ENCODE measurements at regions not wholly inside any gene's neighbourhood (a gene's known extent, or its start where the extent isn't known, plus 50 kb on each side); places are given as distances from the start of the nearest gene placed in this dataset.
"Not testable (repeated sequence)": the region's sequence is repeated elsewhere in the genome, so short reads cannot be mapped to it uniquely, and the experiment has no call there.

DNA sequence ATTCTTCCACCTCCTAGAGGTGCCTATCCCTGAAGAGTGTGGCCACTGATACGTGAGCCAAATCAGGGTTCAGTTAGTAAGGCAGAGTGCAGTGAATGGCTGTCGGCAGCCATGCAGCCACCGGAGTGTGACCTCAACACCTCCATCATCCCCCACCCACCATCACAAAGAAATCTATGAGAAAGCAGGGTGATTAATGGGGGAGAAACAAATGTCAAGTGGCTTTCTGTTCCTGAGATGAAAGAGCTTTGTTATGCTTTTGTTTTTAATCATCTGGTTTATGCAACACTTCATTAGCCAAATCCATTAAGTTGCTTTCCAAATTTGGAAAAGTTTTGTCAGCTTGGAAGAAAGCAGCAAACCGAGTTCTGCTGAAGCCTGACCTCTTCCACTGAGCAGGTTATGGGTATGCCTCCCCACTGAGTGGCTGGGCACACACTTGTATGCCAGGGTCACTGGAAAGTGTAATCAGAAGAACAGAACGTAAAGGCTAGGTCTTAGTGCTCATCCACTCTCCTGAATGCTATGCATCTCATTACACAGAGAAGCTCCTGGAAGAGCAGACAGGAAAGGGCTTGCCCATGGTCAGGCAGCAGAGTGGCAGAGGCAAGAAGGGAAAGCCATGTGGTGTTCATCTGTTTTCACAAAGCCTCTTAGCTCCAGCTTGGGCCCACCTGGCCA, 57.1 kb upstream of the ATP1B1 start:
- Histone ChIP-seq H3K27me3 (no peaks in the 10 kb centered on the region), H3K36me3 (no peaks in the 10 kb centered on the region), H3K9me3 (no peaks in the 10 kb centered on the region), H3K4me3 (no peak overlapping the region), H3K4me1 (peaks cover 0 to 59% (median 20%) of the 10 kb centered on the region in 4 donors), H3K27ac (no peak overlapping the region)
- 46 to 79% methylated on average over 2 to 5 of the region's 5 CpGs for WGBS, 2 donors (ENCODE audit: low coverage in 1 of 2)
- TF ChIP-seq POLR2AphosphoS5 (IDR thresholded peaks at IDR 0.05) = no peak
- no peak for TF ChIP-seq EP300 (IDR thresholded peaks at IDR 0.05; ENCODE audit: low read depth)
- TF ChIP-seq POLR2A (IDR thresholded peaks at IDR 0.05) = no peak
- TF ChIP-seq, protein P1, sequence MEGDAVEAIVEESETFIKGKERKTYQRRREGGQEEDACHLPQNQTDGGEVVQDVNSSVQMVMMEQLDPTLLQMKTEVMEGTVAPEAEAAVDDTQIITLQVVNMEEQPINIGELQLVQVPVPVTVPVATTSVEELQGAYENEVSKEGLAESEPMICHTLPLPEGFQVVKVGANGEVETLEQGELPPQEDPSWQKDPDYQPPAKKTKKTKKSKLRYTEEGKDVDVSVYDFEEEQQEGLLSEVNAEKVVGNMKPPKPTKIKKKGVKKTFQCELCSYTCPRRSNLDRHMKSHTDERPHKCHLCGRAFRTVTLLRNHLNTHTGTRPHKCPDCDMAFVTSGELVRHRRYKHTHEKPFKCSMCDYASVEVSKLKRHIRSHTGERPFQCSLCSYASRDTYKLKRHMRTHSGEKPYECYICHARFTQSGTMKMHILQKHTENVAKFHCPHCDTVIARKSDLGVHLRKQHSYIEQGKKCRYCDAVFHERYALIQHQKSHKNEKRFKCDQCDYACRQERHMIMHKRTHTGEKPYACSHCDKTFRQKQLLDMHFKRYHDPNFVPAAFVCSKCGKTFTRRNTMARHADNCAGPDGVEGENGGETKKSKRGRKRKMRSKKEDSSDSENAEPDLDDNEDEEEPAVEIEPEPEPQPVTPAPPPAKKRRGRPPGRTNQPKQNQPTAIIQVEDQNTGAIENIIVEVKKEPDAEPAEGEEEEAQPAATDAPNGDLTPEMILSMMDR (IDR thresholded peaks at IDR 0.05) = no peak
- in situ Hi-C loops (cut with MboI; ENCODE audit: low pct_ligation_motif_present in 1 of 4, low pct_unique_long_range_greater_than_20kb in 1 of 4, low sequenced_read_pairs in 3 of 4) (no loop called here), intact Hi-C loops (cut with DNase I; ENCODE audit: low total_unique reads) (no loop called here)
- DNase-seq = no peak

DNA sequence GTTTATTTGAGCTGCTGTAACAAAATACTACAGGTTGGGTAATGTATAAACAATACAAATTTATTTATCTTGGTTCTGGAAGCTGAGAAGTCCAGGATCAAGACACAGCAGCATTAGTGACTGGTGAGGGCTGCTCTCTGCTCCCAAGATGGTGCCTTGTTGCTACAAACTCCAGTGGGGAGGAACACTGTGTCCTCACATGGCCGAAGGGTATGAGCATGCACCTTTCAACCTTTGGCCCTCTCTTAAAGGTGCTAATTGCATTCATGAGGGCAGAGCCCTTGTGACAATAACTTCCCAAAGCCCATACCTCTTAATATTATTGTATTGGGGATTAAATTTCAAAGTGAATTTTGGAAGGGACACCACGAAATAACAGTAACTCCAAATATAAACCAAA, 55.3 kb upstream of the ATP1B1 start:
- TF ChIP-seq EP300 (IDR thresholded peaks at IDR 0.05; ENCODE audit: low read depth) = no peak
- TF ChIP-seq, protein P1 (IDR thresholded peaks at IDR 0.05) = no peak
- no peak for TF ChIP-seq POLR2A (IDR thresholded peaks at IDR 0.05)
- no peak for TF ChIP-seq POLR2AphosphoS5 (IDR thresholded peaks at IDR 0.05)
- WGBS, 2 donors (ENCODE audit: low coverage in 1 of 2) = 87 to 100% methylated on average over 1 to 2 of the region's 2 CpGs
- H3K4me3 ChIP-seq = no peak overlapping the region
- H3K36me3 ChIP-seq = no peaks in the 10 kb centered on the region
- H3K9me3 ChIP-seq = no peaks in the 10 kb centered on the region
- DNase-seq = peak; percentile 23
- H3K27ac ChIP-seq = peak overlapping the region; percentile 58 to 84 (median 80)
- in situ Hi-C loops (cut with MboI; ENCODE audit: low pct_ligation_motif_present in 1 of 4, low pct_unique_long_range_greater_than_20kb in 1 of 4, low sequenced_read_pairs in 3 of 4) = no loop called here
- H3K4me1 ChIP-seq = peaks cover 0 to 48% (median 20%) of the 10 kb centered on the region in 4 donors
- H3K27me3 ChIP-seq = no peaks in the 10 kb centered on the region
- intact Hi-C loops (cut with DNase I; ENCODE audit: low total_unique reads) = no loop called here

DNA sequence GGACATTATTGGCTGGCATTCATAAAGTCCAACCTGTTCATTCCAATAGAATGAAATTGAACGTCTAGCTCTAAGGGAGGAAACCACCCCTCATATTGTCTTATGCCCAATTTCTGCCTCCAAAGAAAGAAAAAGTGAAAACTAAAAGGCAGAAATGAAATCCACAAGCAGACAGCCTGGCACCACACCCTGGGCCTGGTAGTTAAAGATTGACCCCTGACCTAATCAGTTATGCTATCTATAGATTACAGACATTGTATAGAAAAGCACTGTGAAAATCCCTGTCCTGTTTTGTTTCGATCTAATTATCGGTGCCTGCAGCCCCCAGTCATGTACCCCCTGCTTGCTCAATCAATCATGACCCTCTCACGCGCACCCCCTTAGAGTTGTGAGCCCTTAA, 54.3 kb upstream of the ATP1B1 start:
- Histone ChIP-seq H3K27ac (peak overlapping the region; percentile 58 to 84 (median 80)), H3K4me3 (peak overlapping the region in 2 of 4 donors; percentile 7 to 18), H3K4me1 (peaks cover 0 to 40% (median 18%) of the 10 kb centered on the region in 4 donors)
- in situ Hi-C loops (cut with MboI; ENCODE audit: low pct_ligation_motif_present in 1 of 4, low pct_unique_long_range_greater_than_20kb in 1 of 4, low sequenced_read_pairs in 3 of 4); H3K9me3 ChIP-seq; intact Hi-C loops (cut with DNase I; ENCODE audit: low total_unique reads); H3K27me3 ChIP-seq; H3K36me3 ChIP-seq: not testable (repeated sequence)
- WGBS, 2 donors (ENCODE audit: low coverage in 1 of 2) = 50 to 56% methylated on average over 3 to 5 of the region's 5 CpGs
- DNase-seq = peak; percentile 39

DNA sequence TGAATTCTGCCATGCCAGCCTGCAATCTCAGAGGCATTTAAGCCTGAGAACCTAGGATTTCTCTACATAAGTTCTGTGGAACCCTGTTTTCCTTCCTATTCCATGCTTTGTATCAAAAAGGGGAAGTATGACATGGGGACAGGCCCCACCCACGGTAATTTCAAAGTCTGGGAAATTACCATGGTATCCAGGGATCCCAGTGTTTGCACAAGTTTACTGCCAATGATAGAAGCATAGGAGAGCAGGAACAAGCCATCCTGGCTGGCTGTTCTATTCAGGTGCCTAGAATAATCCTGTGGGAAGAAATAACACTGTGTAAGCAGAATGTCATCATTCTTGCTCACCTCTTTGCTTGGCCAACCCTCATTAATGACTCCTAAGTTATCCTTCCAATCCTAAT, 53.8 kb upstream of the ATP1B1 start:
- H3K9me3 ChIP-seq = no peaks in the 10 kb centered on the region
- WGBS, 2 donors (ENCODE audit: low coverage in 1 of 2) = 47% methylated on average over 1 of the region's 1 CpG; no CpG with 5 or more reads in 1 of the 2 donors
- TF ChIP-seq, protein P1 (IDR thresholded peaks at IDR 0.05) = no peak
- no peak for TF ChIP-seq POLR2AphosphoS5 (IDR thresholded peaks at IDR 0.05)
- TF ChIP-seq POLR2A (IDR thresholded peaks at IDR 0.05) = no peak
- intact Hi-C loops (cut with DNase I; ENCODE audit: low total_unique reads) (no loop called here), in situ Hi-C loops (cut with MboI; ENCODE audit: low pct_ligation_motif_present in 1 of 4, low pct_unique_long_range_greater_than_20kb in 1 of 4, low sequenced_read_pairs in 3 of 4) (no loop called here)
- peak overlapping the region; percentile 58 to 84 (median 80) for H3K27ac ChIP-seq
- no peaks in the 10 kb centered on the region for H3K36me3 ChIP-seq
- H3K27me3 ChIP-seq = no peaks in the 10 kb centered on the region
- peak; percentile 60 for DNase-seq
- H3K4me1 ChIP-seq = peaks cover 0 to 34% (median 15%) of the 10 kb centered on the region in 4 donors
- H3K4me3 ChIP-seq = peak overlapping the region in 2 of 4 donors; percentile 7 to 18

DNA sequence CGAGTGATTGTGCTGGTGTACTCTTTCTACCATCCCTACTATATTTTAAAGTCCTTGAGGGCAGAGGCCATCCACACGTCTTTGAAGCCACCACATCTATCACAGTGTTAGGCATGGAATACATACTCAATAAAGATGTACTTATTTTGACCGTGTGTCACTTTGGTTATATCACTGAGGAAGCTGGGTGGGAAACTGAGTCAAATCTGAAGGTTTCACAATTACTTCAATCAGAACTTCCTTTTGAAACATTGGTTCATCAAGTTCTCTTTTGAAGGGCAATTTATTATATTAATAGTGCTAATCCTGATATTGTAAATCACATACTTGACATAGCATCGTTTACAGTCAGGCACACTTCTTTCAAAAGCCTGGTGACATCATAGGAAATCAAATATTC, 53.3 kb upstream of the ATP1B1 start:
- Histone ChIP-seq H3K4me3 (no peak overlapping the region), H3K27ac (peak overlapping the region; percentile 58 to 84 (median 80)), H3K9me3 (no peaks in the 10 kb centered on the region), H3K36me3 (no peaks in the 10 kb centered on the region), H3K27me3 (no peaks in the 10 kb centered on the region), H3K4me1 (peaks cover 0 to 30% (median 13%) of the 10 kb centered on the region in 4 donors)
- TF ChIP-seq, protein P1 (IDR thresholded peaks at IDR 0.05) = no peak
- TF ChIP-seq EP300 (IDR thresholded peaks at IDR 0.05; ENCODE audit: low read depth) (no peak), POLR2A (IDR thresholded peaks at IDR 0.05) (no peak), POLR2AphosphoS5 (IDR thresholded peaks at IDR 0.05) (no peak)
- WGBS, 2 donors (ENCODE audit: low coverage in 1 of 2) = 40 to 61% methylated on average over 3 to 4 of the region's 4 CpGs
- no peak for DNase-seq
- intact Hi-C loops (cut with DNase I; ENCODE audit: low total_unique reads) = no loop called here
- in situ Hi-C loops (cut with MboI; ENCODE audit: low pct_ligation_motif_present in 1 of 4, low pct_unique_long_range_greater_than_20kb in 1 of 4, low sequenced_read_pairs in 3 of 4) = no loop called here

Measured in transverse colon (tissue), 4 donors.